Body of pancreas (tissue), 4 donors: ENCODE measurements at regions not wholly inside any gene's neighbourhood (a gene's known extent, or its start where the extent isn't known, plus 50 kb on each side); places are given as distances from the start of the nearest gene placed in this dataset.

Experiments
- CTCF ChIP-seq, 7 experiments: fragments of 450-650 bp in 4 of 7; fragments of 200-600 bp in 3 of 7; sonication (generic) in 3 of 7; IDR thresholded peaks; one replicate each; pipeline ENCODE4 v1.5.1; 2016 to 2019; ENCODE audit warnings: antibody characterized with exemption in 7 of 7
- POLR2A ChIP-seq, 3 donors: fragments of 450-650 bp; IDR thresholded peaks; one replicate each; pipeline ENCODE4 v1.6.1; 2016; ENCODE audit warnings: antibody characterized with exemption in 3 of 3, mild to moderate bottlenecking in 2 of 3

GRCh38 chr11:24234822-24235508, 261.9 kb upstream of the LUZP2 start:
- TF ChIP-seq POLR2A (IDR thresholded peaks at IDR 0.05): no peak
- no peak for TF ChIP-seq CTCF (IDR thresholded peaks at IDR 0.05)
